Ishikawa (cell line): ENCODE measurements at regions not wholly inside any gene's neighbourhood (a gene's known extent, or its start where the extent isn't known, plus 50 kb on each side); places are given as distances from the start of the nearest gene placed in this dataset.

ENCODE experiments used
- CEBPB ChIP-seq: IDR thresholded peaks from 2 replicates; pipeline ENCODE4 v1.6.1; 2012
- CREB1 ChIP-seq: IDR thresholded peaks from 2 replicates; pipeline ENCODE4 v1.6.1; 2012; ENCODE audit warnings: low read depth
- EGR1 ChIP-seq: IDR thresholded peaks from 2 replicates; pipeline ENCODE4 v1.6.1; 2012
- EP300 ChIP-seq: IDR thresholded peaks from 2 replicates; pipeline ENCODE4 v1.6.1; 2012; ENCODE audit warnings: borderline replicate concordance
- FOXM1 ChIP-seq: IDR thresholded peaks from 2 replicates; pipeline ENCODE4 v1.6.1; 2012; ENCODE audit warnings: low read depth, borderline replicate concordance
- MAX ChIP-seq: IDR thresholded peaks from 2 replicates; pipeline ENCODE4 v1.6.1; 2012
- NFIC ChIP-seq: IDR thresholded peaks from 2 replicates; pipeline ENCODE4 v1.6.1; 2012
- RAD21 ChIP-seq: IDR thresholded peaks from 2 replicates; pipeline ENCODE4 v1.6.1; 2012; ENCODE audit warnings: low read depth
- REST ChIP-seq: IDR thresholded peaks from 2 replicates; pipeline ENCODE4 v1.6.1; 2012; ENCODE audit warnings: low read depth, mild to moderate bottlenecking
- TAF1 ChIP-seq: IDR thresholded peaks from 2 replicates; pipeline ENCODE4 v1.6.1; 2012; ENCODE audit warnings: low read depth, mild to moderate bottlenecking
- TCF12 ChIP-seq: IDR thresholded peaks from 2 replicates; pipeline ENCODE4 v1.6.1; 2012; ENCODE audit warnings: low read depth
- TEAD4 ChIP-seq: IDR thresholded peaks from 2 replicates; pipeline ENCODE4 v1.6.1; 2012
- USF1 ChIP-seq: IDR thresholded peaks from 2 replicates; pipeline ENCODE4 v1.6.1; 2012
- YY1 ChIP-seq: IDR thresholded peaks from 2 replicates; pipeline ENCODE4 v1.6.1; 2012; ENCODE audit warnings: low read depth
- ZBTB7A ChIP-seq: IDR thresholded peaks from 2 replicates; pipeline ENCODE4 v1.6.1; 2012; ENCODE audit warnings: low read depth

GRCh38 chr2:10186868-10187535 lies 64.5 kb downstream of the RRM2 start:
- TF ChIP-seq CREB1 = no peak
- no peak for TF ChIP-seq RAD21
- no peak for TF ChIP-seq EGR1
- TF ChIP-seq TAF1 = no peak
- TF ChIP-seq USF1 = no peak
- TF ChIP-seq CEBPB = no peak
- no peak for TF ChIP-seq TCF12

GRCh38 chr2:10187661-10188060 lies 65.1 kb downstream of the RRM2 start:
- no peak for TF ChIP-seq CREB1
- no peak for TF ChIP-seq YY1
- no peak for TF ChIP-seq CEBPB
- TF ChIP-seq MAX = no peak
- TF ChIP-seq EGR1 = no peak
- no peak for TF ChIP-seq TEAD4
- no peak for TF ChIP-seq REST
- TF ChIP-seq NFIC = no peak
- TF ChIP-seq TAF1 = no peak

- no peak for TF ChIP-seq USF1
- peak; percentile 31; the same call in 1 of the 2 replicates for TF ChIP-seq RAD21
These were observed 65.7 kb downstream of the RRM2 start for GRCh38 chr2:10188211-10188610.

GRCh38 chr2:10188729-10189305 lies 66.3 kb downstream of the RRM2 start:
- no peak for TF ChIP-seq CEBPB
- no peak for TF ChIP-seq YY1
- no peak for TF ChIP-seq TEAD4
- TF ChIP-seq MAX = no peak
- no peak for TF ChIP-seq FOXM1
- no peak for TF ChIP-seq NFIC
- no peak for TF ChIP-seq EGR1

GRCh38 chr2:10190255-10190654 lies 67.7 kb downstream of the RRM2 start:
- TF ChIP-seq CEBPB = no peak

GRCh38 chr2:10190737-10191532 lies 68.4 kb downstream of the RRM2 start:
- TF ChIP-seq TAF1 (no peak), REST (no peak), CEBPB (no peak), CREB1 (no peak), TEAD4 (no peak), RAD21 (no peak), EP300 (no peak), NFIC (no peak), MAX (no peak), ZBTB7A (no peak), FOXM1 (no peak), EGR1 (no peak), USF1 (no peak), YY1 (no peak), TCF12 (no peak)
